ENCODE measurements at regions not wholly inside any gene's neighbourhood (a gene's known extent, or its start where the extent isn't known, plus 50 kb on each side); places are given as distances from the start of the nearest gene placed in this dataset.

DNA sequence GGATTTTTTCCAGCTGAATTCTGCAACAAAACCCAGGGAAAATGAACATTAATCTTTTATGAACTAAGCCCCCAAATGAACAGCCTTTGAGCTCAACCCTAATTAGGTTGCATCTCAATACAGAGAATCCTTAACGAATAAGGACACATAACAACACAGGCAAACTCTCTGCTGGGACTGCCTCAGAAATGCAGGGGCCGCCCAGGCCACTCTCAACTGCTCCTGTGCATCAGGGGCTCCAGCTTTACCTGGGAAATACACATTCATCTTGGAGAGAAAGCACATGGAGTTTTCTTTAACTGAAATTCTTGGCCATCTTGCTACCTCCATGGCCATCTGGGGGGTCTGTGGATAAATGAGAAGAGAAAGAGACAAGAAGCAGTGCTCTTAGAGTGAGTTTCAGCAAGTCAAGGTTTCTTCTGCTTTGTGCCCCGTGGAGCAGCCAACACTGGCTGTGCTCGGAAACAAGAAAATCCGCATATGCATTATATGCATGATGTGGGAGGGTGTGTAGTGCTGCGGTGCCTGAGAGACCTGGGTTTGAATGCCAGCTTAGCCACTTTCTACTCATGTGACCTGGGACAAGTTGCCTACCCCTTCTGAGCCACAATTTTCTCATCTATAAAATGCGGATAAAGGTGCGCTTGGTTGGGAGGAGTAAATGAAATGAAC, 81.9 kb upstream of the RCN1 start:
- TF ChIP-seq, protein P1, sequence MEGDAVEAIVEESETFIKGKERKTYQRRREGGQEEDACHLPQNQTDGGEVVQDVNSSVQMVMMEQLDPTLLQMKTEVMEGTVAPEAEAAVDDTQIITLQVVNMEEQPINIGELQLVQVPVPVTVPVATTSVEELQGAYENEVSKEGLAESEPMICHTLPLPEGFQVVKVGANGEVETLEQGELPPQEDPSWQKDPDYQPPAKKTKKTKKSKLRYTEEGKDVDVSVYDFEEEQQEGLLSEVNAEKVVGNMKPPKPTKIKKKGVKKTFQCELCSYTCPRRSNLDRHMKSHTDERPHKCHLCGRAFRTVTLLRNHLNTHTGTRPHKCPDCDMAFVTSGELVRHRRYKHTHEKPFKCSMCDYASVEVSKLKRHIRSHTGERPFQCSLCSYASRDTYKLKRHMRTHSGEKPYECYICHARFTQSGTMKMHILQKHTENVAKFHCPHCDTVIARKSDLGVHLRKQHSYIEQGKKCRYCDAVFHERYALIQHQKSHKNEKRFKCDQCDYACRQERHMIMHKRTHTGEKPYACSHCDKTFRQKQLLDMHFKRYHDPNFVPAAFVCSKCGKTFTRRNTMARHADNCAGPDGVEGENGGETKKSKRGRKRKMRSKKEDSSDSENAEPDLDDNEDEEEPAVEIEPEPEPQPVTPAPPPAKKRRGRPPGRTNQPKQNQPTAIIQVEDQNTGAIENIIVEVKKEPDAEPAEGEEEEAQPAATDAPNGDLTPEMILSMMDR (IDR thresholded peaks at IDR 0.05): no peak
- no peak for TF ChIP-seq POLR2A (IDR thresholded peaks at IDR 0.05)
